WTC11 (cell line): ENCODE measurements at regions not wholly inside any gene's neighbourhood (a gene's known extent, or its start where the extent isn't known, plus 50 kb on each side); places are given as distances from the start of the nearest gene placed in this dataset.

Experiments used
- ATAC-seq: fragments of 200-7000 bp; cut with Tn5 transposase; 2 replicates; pipeline ENCODE4 v1.10.0; 2021; ENCODE audit warnings: mild to moderate bottlenecking, moderate library complexity
- CTCF ChIA-PET: fragments of 300-600 bp; sonication (Branson Sonifier 250); formaldehyde crosslinking; loops from one replicate; lab custom pipeline; 2021; ENCODE audit warnings: antibody characterized with exemption; lab: Charles Lee
- POLR2A ChIA-PET: fragments of 350-600 bp; sonication (Branson Sonifier 250); formaldehyde crosslinking; loops from one replicate; lab custom pipeline; 2021; ENCODE audit warnings: antibody characterized with exemption; lab: Charles Lee
- DNase-seq: peaks from one replicate; pipeline ENCODE4 v3.0.0; 2021; ENCODE audit warnings: low spot score
- H3K27ac Mint-ChIP-seq: 2 replicates; pipeline ENCODE4 v1.8.0; 2021; ENCODE audit warnings: mixed read lengths
- H3K27me3 Mint-ChIP-seq: 2 replicates; pipeline ENCODE4 v1.8.0; 2021; ENCODE audit warnings: low read depth, mild to moderate bottlenecking, moderate library complexity, mixed read lengths
- H3K36me3 Mint-ChIP-seq: 2 replicates; pipeline ENCODE4 v1.8.0; 2021; ENCODE audit warnings: mixed read lengths
- H3K4me1 Mint-ChIP-seq: 2 replicates; pipeline ENCODE4 v1.8.0; 2022; ENCODE audit warnings: mixed read lengths
- H3K4me3 Mint-ChIP-seq: 2 replicates; pipeline ENCODE4 v1.8.0; 2021; ENCODE audit warnings: mild to moderate bottlenecking, moderate library complexity, mixed read lengths
- H3K9me3 Mint-ChIP-seq: 2 replicates; pipeline ENCODE4 v1.8.0; 2021; ENCODE audit warnings: mixed read lengths
- ATF1 ChIP-seq: sonication (generic); formaldehyde crosslinking; IDR thresholded peaks from 2 replicates; pipeline ENCODE4 v1.8.1; 2023; ENCODE audit warnings: mild to moderate bottlenecking, moderate library complexity, missing genetic modification reagents
- EMX1 ChIP-seq: fragments of 250-450 bp; sonication (Bioruptor Pico); IDR thresholded peaks from 2 replicates; pipeline ENCODE4 v1.8.0; 2021; ENCODE audit warnings: mild to moderate bottlenecking
- FOXK1 ChIP-seq: sonication (generic); formaldehyde crosslinking; IDR thresholded peaks from 2 replicates; pipeline ENCODE4 v1.8.0; 2022; ENCODE audit warnings: mild to moderate bottlenecking, moderate library complexity, missing genetic modification reagents
- FOXP1 ChIP-seq: sonication (generic); formaldehyde crosslinking; IDR thresholded peaks from 2 replicates; pipeline ENCODE4 v1.8.0; 2022; ENCODE audit warnings: missing genetic modification reagents, mild to moderate bottlenecking, moderate library complexity, borderline replicate concordance
- HMGA2 ChIP-seq: fragments of 250-450 bp; sonication (Bioruptor Pico); IDR thresholded peaks from 2 replicates; pipeline ENCODE4 v1.4.0; 2021; ENCODE audit warnings: mild to moderate bottlenecking, moderate library complexity
- IRF2 ChIP-seq: sonication (generic); formaldehyde crosslinking; IDR thresholded peaks from 2 replicates; pipeline ENCODE4 v1.8.0; 2022; ENCODE audit warnings: low read depth, missing genetic modification reagents, borderline replicate concordance
- MXD4 ChIP-seq: fragments of 250-450 bp; sonication (Bioruptor Pico); IDR thresholded peaks from 2 replicates; pipeline ENCODE4 v1.8.0; 2021; ENCODE audit warnings: mild to moderate bottlenecking, moderate library complexity, borderline replicate concordance
- NFATC4 ChIP-seq: fragments of 250-450 bp; sonication (Bioruptor Pico); IDR thresholded peaks from 2 replicates; pipeline ENCODE4 v1.9.0; 2021; ENCODE audit warnings: mild to moderate bottlenecking
- TEAD1 ChIP-seq: sonication (generic); formaldehyde crosslinking; IDR thresholded peaks from 2 replicates; pipeline ENCODE4 v1.8.0; 2022; ENCODE audit warnings: mild to moderate bottlenecking, missing genetic modification reagents
- ZNF317 ChIP-seq: sonication (generic); formaldehyde crosslinking; IDR thresholded peaks from 2 replicates; pipeline ENCODE4 v1.8.1; 2023; ENCODE audit warnings: low read depth, mild to moderate bottlenecking, moderate library complexity, missing genetic modification reagents, borderline replicate concordance
- ZNF396 ChIP-seq: fragments of 250-450 bp; sonication (Bioruptor Pico); IDR thresholded peaks from 2 replicates; pipeline ENCODE4 v1.8.0; 2021; ENCODE audit warnings: mild to moderate bottlenecking, moderate library complexity, borderline replicate concordance
- ZNF423 ChIP-seq: fragments of 250-450 bp; sonication (Bioruptor Pico); IDR thresholded peaks from 2 replicates; pipeline ENCODE4 v2.1.2; 2022; ENCODE audit warnings: mild to moderate bottlenecking, moderate library complexity
- TF ChIP-seq, protein P1 (sequence below): sonication (generic); formaldehyde crosslinking; IDR thresholded peaks from 2 replicates; pipeline ENCODE4 v1.8.0; 2023; ENCODE audit warnings: mild to moderate bottlenecking, missing genetic modification reagents
- TF ChIP-seq, protein P2 (sequence below): sonication (generic); formaldehyde crosslinking; IDR thresholded peaks from 2 replicates; pipeline ENCODE4 v1.8.1; 2022; ENCODE audit warnings: mild to moderate bottlenecking, missing genetic modification reagents, moderate library complexity, borderline replicate concordance
- TF ChIP-seq, protein P3 (sequence below): sonication (generic); formaldehyde crosslinking; IDR thresholded peaks from 2 replicates; pipeline ENCODE4 v1.8.0; 2023; ENCODE audit warnings: missing genetic modification reagents, mild to moderate bottlenecking, borderline replicate concordance
- TF ChIP-seq, protein P4 (sequence below): sonication (generic); formaldehyde crosslinking; IDR thresholded peaks from 2 replicates; pipeline ENCODE4 v1.8.1; 2023; ENCODE audit warnings: mild to moderate bottlenecking, moderate library complexity, missing genetic modification reagents
- TF ChIP-seq, protein P5 (sequence below): sonication (generic); formaldehyde crosslinking; conservative IDR thresholded peaks from 2 replicates; pipeline ENCODE4 v1.8.1; 2022; ENCODE audit warnings: mild to moderate bottlenecking, missing genetic modification reagents
- TF ChIP-seq, protein P6 (sequence below): fragments of 250-450 bp; sonication (Bioruptor Pico); IDR thresholded peaks from 2 replicates; pipeline ENCODE4 v1.9.0; 2021; ENCODE audit warnings: mild to moderate bottlenecking
- TF ChIP-seq, protein P7 (sequence below): sonication (generic); formaldehyde crosslinking; IDR thresholded peaks from 2 replicates; pipeline ENCODE4 v1.8.0; 2022; ENCODE audit warnings: missing genetic modification reagents

DNA sequence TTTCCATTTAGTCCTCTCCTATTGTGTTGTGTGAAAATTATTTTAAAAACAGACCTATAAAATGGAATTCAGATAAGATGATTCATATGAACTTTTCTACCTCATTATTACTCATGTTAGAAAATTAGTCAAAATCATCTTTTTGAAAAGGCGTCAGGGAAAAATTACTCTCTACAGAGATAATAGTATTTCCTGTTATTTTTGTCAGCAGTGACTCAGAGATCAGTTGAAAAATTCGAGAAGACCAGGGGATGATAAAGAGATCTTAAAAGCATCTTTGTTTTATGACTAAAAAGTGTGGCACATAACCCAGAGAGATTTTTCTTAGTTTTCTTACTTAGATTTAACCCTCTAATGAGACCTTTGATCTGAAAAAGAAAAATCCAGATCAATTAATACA, 157.9 kb upstream of the CARD18 start (continued):
- TF ChIP-seq HMGA2 (no peak), IRF2 (CRISPR knock-in tag) (no peak), ZNF317 (no peak), ZNF396 (CRISPR knock-in tag) (no peak)
- TF ChIP-seq, protein P1, sequence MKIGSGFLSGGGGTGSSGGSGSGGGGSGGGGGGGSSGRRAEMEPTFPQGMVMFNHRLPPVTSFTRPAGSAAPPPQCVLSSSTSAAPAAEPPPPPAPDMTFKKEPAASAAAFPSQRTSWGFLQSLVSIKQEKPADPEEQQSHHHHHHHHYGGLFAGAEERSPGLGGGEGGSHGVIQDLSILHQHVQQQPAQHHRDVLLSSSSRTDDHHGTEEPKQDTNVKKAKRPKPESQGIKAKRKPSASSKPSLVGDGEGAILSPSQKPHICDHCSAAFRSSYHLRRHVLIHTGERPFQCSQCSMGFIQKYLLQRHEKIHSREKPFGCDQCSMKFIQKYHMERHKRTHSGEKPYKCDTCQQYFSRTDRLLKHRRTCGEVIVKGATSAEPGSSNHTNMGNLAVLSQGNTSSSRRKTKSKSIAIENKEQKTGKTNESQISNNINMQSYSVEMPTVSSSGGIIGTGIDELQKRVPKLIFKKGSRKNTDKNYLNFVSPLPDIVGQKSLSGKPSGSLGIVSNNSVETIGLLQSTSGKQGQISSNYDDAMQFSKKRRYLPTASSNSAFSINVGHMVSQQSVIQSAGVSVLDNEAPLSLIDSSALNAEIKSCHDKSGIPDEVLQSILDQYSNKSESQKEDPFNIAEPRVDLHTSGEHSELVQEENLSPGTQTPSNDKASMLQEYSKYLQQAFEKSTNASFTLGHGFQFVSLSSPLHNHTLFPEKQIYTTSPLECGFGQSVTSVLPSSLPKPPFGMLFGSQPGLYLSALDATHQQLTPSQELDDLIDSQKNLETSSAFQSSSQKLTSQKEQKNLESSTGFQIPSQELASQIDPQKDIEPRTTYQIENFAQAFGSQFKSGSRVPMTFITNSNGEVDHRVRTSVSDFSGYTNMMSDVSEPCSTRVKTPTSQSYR (CRISPR knock-in tag), result no peak
- TF ChIP-seq, protein P2, sequence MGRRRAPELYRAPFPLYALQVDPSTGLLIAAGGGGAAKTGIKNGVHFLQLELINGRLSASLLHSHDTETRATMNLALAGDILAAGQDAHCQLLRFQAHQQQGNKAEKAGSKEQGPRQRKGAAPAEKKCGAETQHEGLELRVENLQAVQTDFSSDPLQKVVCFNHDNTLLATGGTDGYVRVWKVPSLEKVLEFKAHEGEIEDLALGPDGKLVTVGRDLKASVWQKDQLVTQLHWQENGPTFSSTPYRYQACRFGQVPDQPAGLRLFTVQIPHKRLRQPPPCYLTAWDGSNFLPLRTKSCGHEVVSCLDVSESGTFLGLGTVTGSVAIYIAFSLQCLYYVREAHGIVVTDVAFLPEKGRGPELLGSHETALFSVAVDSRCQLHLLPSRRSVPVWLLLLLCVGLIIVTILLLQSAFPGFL, result no peak

DNA sequence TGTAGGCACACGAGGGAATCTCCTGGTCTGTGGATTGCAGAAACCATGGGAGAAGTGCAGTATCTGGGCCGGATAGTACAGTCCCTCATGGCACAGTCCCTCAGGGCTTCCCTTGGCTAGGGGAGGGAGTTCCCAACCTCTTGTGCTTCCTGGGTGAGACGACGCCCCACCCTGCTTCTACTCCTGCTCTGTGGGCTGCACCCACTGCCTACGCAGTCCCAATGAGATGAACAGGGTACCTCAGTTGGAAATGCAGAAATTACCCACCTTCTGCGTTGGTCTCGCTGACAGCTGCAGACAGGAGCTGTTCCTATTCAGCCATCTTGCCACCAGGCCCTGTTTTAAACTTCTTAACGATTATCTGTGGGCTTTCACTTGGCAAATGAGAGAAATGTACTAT, 157.2 kb upstream of the CARD18 start:
- Mint-ChIP-seq H3K27ac (no peak overlapping the region), H3K27me3 (peaks cover 1% of the 10 kb centered on the region; the same call in 1 of the 2 replicates), H3K9me3 (peaks cover 6% of the 10 kb centered on the region; the same call in 1 of the 2 replicates), H3K36me3 (no peaks in the 10 kb centered on the region), H3K4me1 (no peaks in the 10 kb centered on the region), H3K4me3 (no peak overlapping the region)
- ChIA-PET CTCF (no interaction called here), POLR2A (no interaction called here)
- ATAC-seq (no peak), DNase-seq (no peak)
- TF ChIP-seq, protein P3, sequence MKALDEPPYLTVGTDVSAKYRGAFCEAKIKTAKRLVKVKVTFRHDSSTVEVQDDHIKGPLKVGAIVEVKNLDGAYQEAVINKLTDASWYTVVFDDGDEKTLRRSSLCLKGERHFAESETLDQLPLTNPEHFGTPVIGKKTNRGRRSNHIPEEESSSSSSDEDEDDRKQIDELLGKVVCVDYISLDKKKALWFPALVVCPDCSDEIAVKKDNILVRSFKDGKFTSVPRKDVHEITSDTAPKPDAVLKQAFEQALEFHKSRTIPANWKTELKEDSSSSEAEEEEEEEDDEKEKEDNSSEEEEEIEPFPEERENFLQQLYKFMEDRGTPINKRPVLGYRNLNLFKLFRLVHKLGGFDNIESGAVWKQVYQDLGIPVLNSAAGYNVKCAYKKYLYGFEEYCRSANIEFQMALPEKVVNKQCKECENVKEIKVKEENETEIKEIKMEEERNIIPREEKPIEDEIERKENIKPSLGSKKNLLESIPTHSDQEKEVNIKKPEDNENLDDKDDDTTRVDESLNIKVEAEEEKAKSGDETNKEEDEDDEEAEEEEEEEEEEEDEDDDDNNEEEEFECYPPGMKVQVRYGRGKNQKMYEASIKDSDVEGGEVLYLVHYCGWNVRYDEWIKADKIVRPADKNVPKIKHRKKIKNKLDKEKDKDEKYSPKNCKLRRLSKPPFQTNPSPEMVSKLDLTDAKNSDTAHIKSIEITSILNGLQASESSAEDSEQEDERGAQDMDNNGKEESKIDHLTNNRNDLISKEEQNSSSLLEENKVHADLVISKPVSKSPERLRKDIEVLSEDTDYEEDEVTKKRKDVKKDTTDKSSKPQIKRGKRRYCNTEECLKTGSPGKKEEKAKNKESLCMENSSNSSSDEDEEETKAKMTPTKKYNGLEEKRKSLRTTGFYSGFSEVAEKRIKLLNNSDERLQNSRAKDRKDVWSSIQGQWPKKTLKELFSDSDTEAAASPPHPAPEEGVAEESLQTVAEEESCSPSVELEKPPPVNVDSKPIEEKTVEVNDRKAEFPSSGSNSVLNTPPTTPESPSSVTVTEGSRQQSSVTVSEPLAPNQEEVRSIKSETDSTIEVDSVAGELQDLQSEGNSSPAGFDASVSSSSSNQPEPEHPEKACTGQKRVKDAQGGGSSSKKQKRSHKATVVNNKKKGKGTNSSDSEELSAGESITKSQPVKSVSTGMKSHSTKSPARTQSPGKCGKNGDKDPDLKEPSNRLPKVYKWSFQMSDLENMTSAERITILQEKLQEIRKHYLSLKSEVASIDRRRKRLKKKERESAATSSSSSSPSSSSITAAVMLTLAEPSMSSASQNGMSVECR (CRISPR knock-in tag), result no peak
- TF ChIP-seq, protein P4, sequence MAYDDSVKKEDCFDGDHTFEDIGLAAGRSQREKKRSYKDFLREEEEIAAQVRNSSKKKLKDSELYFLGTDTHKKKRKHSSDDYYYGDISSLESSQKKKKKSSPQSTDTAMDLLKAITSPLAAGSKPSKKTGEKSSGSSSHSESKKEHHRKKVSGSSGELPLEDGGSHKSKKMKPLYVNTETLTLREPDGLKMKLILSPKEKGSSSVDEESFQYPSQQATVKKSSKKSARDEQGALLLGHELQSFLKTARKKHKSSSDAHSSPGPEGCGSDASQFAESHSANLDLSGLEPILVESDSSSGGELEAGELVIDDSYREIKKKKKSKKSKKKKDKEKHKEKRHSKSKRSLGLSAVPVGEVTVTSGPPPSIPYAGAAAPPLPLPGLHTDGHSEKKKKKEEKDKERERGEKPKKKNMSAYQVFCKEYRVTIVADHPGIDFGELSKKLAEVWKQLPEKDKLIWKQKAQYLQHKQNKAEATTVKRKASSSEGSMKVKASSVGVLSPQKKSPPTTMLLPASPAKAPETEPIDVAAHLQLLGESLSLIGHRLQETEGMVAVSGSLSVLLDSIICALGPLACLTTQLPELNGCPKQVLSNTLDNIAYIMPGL (CRISPR knock-in tag), result no peak
- TF ChIP-seq FOXP1 (no peak), ATF1 (CRISPR knock-in tag) (no peak)
- TF ChIP-seq, protein P5, sequence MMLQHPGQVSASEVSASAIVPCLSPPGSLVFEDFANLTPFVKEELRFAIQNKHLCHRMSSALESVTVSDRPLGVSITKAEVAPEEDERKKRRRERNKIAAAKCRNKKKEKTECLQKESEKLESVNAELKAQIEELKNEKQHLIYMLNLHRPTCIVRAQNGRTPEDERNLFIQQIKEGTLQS (CRISPR knock-in tag), result no peak

DNA sequence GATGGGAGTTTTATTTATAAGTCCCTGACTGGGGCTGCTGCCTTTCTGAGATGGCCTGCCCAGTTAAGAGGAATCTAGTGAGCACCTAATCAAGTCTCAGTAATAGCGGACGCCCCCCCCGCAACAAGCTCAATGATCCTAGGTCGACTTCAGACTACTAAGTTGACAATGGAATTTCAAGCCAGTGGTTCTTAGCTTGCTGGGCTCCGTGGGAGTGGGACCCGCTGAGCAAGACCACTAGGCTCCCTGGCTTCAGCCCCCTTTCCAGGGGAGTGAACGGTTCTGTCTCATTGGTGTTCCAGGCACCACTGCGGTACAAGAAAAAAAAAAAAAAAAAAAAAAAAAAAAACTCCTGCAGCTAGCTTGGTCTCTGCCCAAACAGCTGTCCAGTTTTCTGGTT, 156.8 kb upstream of the CARD18 start:
- H3K36me3 Mint-ChIP-seq, result no peaks in the 10 kb centered on the region
- CTCF ChIA-PET, result no interaction called here
- TF ChIP-seq EMX1 (CRISPR knock-in tag) (no peak), MXD4 (CRISPR knock-in tag) (no peak), NFATC4 (no peak), ZNF423 (no peak), TEAD1 (no peak), FOXK1 (CRISPR knock-in tag) (no peak), ZNF317 (no peak)
- TF ChIP-seq, protein P5 (CRISPR knock-in tag), result no peak
- TF ChIP-seq, protein P6, sequence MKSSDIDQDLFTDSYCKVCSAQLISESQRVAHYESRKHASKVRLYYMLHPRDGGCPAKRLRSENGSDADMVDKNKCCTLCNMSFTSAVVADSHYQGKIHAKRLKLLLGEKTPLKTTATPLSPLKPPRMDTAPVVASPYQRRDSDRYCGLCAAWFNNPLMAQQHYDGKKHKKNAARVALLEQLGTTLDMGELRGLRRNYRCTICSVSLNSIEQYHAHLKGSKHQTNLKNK, result no peak
- TF ChIP-seq, protein P7, sequence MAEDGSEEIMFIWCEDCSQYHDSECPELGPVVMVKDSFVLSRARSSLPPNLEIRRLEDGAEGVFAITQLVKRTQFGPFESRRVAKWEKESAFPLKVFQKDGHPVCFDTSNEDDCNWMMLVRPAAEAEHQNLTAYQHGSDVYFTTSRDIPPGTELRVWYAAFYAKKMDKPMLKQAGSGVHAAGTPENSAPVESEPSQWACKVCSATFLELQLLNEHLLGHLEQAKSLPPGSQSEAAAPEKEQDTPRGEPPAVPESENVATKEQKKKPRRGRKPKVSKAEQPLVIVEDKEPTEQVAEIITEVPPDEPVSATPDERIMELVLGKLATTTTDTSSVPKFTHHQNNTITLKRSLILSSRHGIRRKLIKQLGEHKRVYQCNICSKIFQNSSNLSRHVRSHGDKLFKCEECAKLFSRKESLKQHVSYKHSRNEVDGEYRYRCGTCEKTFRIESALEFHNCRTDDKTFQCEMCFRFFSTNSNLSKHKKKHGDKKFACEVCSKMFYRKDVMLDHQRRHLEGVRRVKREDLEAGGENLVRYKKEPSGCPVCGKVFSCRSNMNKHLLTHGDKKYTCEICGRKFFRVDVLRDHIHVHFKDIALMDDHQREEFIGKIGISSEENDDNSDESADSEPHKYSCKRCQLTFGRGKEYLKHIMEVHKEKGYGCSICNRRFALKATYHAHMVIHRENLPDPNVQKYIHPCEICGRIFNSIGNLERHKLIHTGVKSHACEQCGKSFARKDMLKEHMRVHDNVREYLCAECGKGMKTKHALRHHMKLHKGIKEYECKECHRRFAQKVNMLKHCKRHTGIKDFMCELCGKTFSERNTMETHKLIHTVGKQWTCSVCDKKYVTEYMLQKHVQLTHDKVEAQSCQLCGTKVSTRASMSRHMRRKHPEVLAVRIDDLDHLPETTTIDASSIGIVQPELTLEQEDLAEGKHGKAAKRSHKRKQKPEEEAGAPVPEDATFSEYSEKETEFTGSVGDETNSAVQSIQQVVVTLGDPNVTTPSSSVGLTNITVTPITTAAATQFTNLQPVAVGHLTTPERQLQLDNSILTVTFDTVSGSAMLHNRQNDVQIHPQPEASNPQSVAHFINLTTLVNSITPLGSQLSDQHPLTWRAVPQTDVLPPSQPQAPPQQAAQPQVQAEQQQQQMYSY, result no peak

More for the DNA sequence above, 156.8 kb upstream of the CARD18 start:
- H3K9me3 Mint-ChIP-seq, result peaks cover 6% of the 10 kb centered on the region; the same call in 1 of the 2 replicates
- H3K4me1 Mint-ChIP-seq, result no peaks in the 10 kb centered on the region
- no peak for DNase-seq
- POLR2A ChIA-PET, result no interaction called here
- peaks cover 2% of the 10 kb centered on the region; the same call in 1 of the 2 replicates for H3K27me3 Mint-ChIP-seq
- H3K4me3 Mint-ChIP-seq, result no peak overlapping the region
- H3K27ac Mint-ChIP-seq, result no peak overlapping the region
- no peak for ATAC-seq
